ENCODE measurements at regions not wholly inside any gene's neighbourhood (a gene's known extent, or its start where the extent isn't known, plus 50 kb on each side); places are given as distances from the start of the nearest gene placed in this dataset.

DNA sequence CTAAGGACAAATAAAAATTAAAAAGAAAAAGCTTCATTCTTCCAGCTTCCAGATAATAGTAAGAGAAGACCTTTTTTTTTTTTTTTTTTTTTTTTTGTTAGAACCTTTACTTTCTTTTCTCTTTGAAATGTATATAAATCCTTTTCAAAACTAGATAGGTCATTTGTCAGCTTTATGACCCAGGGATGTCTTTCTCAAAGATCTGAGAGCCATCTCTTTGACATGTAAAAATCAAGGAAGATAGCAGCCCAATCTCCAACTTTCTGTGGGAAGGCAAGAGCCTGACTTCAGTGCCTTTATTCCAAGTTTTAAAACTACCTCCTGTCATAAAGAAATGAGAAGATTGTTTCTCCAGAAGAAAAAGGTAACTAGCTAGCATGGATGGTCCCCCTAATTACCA is 203.3 kb upstream of the LRFN5 start:
- DNase-seq, result no peak

DNA sequence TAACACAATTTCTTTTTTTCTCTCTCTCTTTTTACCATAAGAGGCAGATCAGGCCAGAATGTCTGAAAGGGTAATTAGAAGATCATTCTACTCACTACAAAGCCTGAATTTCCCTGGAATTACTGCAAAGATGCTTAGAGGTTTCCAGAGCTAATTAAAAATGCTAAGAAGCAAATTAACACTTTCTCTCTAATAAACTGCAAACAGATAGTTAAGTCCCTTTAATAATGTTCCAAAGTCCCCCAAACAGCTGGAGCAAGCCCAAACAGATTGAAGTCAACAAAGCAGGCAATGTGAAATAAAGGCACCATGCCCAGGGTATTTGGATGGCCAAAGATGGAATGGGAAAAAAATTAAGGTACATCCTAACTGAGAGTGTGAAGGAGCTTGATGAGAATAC is 208.8 kb upstream of the LRFN5 start:
- no peak for DNase-seq

- DNase-seq, result no peak
Observed at GRCh38 chr14:41393512-41393911, 213.2 kb upstream of the LRFN5 start.

DNA sequence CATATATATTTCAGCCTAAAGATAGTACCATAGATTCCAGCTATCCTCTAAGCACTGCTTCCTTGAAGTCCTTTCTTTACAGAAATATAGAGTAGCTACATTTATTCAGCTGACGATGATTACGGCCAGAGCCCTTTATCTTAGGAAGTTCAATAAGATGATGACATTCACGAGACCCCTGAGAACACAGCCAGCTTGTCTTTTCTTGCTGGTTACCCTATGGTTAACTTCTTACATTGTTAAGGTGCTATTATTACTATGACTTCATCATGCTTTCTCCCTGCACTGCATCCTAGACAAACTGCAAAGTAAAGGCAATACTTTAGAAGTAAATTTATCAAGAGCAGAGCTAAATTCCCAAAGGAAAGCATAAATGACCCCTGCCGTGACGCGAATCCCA is 214.4 kb upstream of the LRFN5 start:
- DNase-seq, result no peak

GRCh38 chr14:41389355-41389754 is 217.3 kb upstream of the LRFN5 start:
- DNase-seq, result no peak

- no peak for DNase-seq
Observed at GRCh38 chr14:41385797-41386196, 220.9 kb upstream of the LRFN5 start.

DNA sequence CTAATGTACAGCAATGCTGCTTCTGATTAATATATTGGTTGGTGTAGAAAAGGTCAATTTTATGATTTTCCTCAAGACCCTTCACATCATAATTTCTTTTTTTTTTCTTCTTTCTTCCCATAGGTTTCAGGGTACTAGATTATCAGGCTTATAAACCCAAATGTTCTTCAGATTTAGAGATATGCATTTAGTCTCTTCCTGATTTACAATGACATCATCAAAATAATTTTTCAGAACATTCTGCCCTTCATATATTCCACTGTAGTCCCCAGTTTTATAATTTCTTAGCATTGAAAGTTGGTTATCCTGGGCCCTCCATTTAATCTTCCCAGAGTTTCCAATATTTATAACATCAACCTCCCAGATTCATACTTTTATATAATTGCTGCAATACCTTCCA is 226.7 kb upstream of the LRFN5 start:
- DNase-seq, result no peak

GRCh38 chr14:41378526-41378925 is 228.2 kb upstream of the LRFN5 start:
- no peak for DNase-seq

DNA sequence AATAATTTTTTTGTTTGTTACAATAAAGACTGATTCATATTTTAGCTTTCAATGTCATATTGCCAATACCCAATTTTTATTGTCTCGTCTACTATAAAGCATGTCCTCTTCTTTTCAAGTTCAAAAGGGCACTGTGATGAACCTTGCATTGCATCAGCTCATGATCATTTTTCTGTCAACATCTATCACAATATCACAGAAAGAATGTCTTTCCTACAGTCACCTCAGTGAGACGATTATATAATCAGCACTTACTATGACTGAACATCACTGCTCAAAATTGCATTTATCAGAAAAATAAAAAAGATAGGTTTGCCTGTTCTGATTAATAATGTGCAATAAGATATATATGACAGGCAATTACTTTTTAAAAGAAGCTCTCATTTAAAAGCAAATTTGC is 228.7 kb upstream of the LRFN5 start:
- no peak for DNase-seq

DNA sequence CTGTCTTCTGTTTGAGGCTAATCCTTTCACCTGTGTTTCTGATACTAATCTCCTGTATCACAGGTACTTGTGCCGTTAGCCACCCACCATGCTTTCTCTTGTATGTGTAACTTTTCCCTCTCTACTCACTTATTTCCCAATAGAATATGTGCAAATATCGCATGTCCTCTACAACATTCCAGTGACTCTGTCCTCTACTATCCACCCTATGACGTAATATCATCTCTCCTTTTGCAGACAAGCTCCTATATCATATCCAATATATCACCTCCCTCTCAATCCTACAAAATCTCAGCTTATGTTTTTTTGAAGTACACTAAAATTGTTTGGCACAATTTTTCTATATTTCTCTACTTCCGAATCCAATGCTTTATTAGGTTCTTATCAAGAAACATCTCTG is 232.6 kb upstream of the LRFN5 start:
- no peak for DNase-seq

- DNase-seq, result no peak
Observed at GRCh38 chr14:41362139-41362538, 244.5 kb upstream of the LRFN5 start.

DNA sequence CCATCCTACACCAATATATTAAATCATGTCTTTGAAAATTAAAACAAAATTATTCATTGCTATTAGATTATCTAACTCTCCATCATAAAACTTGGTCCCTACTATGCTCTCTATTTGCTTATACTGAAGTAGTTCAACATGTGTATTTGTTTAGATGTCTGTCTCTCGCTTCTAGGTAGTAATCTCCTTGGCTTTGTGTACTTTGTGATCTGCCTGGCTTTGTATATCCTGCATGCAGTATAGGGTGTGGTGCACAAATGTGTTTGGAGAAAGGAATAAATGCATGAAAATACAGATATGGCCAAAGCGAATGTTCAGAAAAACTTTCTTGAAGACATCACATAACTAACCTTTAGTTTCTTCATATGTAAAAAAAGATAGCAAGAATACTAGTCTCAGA is 246.6 kb upstream of the LRFN5 start:
- DNase-seq, result no peak

- no peak for DNase-seq
Observed at GRCh38 chr14:41355866-41356265, 250.8 kb upstream of the LRFN5 start.

DNA sequence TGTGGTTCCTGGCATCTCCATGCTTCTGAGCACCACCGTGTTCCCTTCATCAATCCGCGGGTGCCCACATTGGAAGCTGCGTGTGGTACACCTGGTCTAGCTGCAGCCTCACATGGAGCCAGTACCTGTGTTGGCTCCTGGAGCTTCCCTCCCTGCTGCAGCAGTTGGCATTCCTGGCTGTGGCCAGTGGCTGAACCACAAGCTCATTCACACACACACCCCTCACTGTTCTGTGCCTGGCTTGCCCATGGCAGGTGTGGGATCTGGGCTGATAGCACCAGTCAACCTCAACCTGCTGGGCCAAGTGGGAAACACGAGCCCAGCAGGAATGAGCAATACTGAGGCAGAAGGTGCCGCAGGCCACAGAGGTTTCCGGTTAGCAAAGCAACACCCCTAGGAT is 256.2 kb upstream of the LRFN5 start:
- DNase-seq, result no peak

- no peak for DNase-seq
Observed at GRCh38 chr14:41349289-41349910, 257.3 kb upstream of the LRFN5 start.

DNA sequence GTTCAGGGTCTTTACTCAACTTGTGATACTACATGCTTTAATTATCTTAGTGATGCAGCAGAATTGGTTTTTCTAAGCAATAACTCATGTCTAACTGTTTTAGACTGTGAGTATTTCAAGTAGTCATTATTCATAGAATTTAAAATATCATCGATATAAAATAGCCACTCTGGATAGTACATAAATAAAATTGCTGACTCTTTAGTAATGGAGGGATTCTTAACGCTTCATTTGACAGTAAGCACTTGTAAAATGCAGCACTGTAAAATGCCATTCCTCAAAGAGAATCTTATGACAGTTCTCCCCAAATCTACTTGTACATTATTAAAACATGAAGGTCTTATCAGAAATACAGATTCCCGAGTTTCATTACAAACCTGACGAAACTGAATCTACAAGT is 262.8 kb upstream of the LRFN5 start:
- no peak for DNase-seq

DNA sequence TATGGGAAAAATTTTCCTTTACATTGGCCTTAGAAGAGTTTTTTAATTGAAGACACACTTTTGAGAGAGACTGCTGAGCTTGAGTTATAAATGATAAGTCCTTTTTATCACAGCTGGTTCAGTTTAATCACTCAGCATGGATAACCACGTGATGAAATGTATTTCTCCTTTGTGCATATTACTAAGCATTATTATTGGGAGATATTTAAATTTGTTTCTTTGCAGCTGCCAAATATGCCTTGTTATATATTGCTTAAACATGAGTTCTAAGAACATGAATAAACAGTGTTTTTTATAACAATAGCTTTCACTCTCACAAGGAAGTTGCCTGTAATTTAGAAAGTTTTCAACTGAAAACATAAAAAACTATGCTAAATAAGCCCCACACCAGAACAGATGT is 293.5 kb upstream of the LRFN5 start:
- DNase-seq, result no peak

- no peak for DNase-seq
Observed at GRCh38 chr14:41303506-41303905, 303.2 kb upstream of the LRFN5 start.

DNA sequence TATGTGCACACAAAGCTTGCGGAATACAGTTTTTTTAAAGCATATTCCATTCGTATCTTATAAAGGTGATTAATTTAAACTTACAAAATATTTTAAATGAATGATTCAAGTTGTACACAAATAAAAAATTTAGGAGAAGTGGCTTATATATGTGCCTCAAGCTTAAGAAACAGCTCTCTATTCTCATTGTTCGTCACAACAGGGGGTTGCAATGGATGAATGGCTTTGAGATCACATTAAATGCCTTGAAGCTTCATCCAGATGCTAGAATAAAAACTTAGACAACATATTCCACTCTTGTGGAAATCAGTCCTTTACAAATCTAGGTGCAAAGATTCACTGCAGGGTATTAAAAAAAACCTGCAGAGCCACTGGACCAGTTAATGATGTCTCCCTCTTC is 303.9 kb upstream of the LRFN5 start:
- DNase-seq, result no peak

GRCh38 chr14:41299924-41300323 is 306.8 kb upstream of the LRFN5 start:
- no peak for DNase-seq

- DNase-seq, result no peak
Observed at GRCh38 chr14:41298328-41298690, 308.4 kb upstream of the LRFN5 start.

DNA sequence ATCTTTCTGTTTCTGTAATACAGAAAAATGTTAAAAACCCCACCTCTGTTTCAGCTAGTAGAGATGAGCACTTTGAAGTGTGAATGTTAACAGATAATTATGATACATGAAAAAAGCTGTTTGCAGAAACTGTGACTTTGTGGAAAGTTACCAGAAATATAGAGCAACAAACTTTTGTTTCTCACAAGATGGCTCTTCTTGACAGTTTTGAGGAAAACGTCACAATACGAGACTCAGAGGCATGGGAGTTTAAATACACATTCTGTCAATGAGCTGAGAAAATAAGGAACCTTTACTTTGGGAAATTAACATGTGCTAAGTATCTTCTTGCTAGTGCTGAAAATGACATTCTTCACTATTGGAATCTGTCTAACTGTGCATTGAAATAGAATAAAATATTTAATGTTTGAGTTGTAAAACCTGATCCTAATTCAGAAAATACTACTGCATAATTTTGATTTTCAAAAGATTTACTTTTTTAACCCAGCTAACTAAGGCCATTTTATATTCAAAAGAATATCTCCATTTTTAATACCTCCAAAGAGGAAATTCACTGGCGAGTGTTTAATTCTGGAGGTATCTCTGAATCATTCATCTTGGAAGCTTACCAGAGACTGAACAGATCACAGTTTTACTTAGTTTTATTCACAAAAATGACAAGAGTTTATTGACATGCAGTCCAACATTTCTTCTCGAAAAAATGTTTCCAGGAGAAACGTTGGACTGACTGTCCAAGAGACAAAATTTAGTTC is 308.9 kb upstream of the LRFN5 start:
- no peak for DNase-seq

GRCh38 chr14:41295734-41296133 is 310.9 kb upstream of the LRFN5 start:
- DNase-seq, result no peak

GRCh38 chr14:41289025-41289424 is 317.7 kb upstream of the LRFN5 start:
- DNase-seq, result no peak

- peak; percentile 61 for DNase-seq
Observed at GRCh38 chr14:41285186-41285748, 321.4 kb upstream of the LRFN5 start.

Measured in hematopoietic multipotent progenitor cell treated with erythropoietin and hydrocortisone succinate and interleukin-3 and kit ligand, for 6 days (in vitro differentiated cells).